Stimulated activated CD8-positive, alpha-beta memory T cell treated with anti-CD3 and anti-CD28 coated beads, Interleukin-15, amount 100 ng/mL, for 48 hours (primary cell): ENCODE measurements at regions not wholly inside any gene's neighbourhood (a gene's known extent, or its start where the extent isn't known, plus 50 kb on each side); places are given as distances from the start of the nearest gene placed in this dataset.
"Not testable (repeated sequence)": the region's sequence is repeated elsewhere in the genome, so short reads cannot be mapped to it uniquely, and the experiment has no call there.

Source experiments
- DNase-seq, 2 donors: peaks; one replicate each; pipeline ENCODE4 v3.0.0-alpha.2; 2020; ENCODE audit warnings: low read depth in 2 of 2

DNA sequence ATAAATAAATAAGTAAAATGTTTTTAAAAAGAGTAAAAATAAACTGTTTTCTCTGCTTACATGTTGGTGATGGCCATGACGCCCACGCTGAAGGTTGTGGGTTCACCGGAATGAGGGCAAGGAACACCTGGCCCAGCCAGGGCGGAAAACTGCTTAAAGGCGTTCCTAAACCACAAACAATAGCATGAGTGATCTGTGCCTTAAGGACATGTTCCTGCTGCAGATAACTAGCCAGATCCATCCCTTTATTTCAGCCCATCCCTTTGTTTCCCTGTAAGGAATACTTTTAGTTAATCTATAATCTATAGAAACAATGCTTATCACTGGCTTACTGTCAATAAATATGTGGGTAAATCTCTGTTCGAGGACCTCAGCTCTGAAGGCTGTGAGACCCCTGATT, 63.3 kb upstream of the CEP78 start:
- DNase-seq: not testable (repeated sequence)

DNA sequence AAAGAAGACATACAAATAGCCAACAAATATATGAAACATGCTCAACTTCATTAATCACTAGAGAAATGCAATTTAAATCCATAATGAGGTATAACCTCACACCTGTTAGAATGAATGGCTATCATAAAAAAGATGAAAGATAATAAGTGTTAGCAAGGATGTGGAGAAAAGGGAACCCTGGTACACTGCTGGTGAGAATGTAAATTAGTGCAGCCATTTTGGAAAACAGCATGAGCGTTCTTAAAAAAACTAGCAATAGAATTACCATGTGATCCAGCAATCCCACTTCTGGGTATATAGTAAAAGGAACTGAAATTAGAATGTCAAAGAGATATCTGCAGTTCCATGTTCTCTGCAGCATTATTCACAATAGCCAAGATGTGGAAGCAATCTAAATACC, 64.2 kb upstream of the CEP78 start:
- no peak for DNase-seq

GRCh38 chr9:78169125-78169524, 66.8 kb upstream of the CEP78 start:
- DNase-seq: no peak

DNA sequence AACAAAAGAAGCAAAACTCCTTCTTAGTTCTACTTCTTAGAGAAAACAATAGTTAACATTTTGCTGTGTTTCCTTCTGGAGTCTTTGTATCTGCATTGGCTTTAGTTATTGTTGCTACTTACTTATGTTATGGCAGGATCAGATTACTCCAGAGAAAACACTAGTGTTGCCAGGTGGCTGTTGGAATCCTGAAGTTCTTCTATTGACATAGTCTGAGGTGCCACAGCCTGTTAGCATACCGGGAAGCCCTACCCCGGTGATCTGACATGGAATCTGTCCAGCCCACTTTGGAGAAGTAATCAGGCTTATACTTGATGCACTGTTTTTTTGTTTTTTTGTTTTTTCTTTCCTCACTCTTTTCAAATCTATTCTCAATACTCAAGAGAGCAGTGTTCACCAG, 68.5 kb upstream of the CEP78 start:
- DNase-seq: no peak

GRCh38 chr9:78163834-78164233, 72.0 kb upstream of the CEP78 start:
- no peak for DNase-seq

DNA sequence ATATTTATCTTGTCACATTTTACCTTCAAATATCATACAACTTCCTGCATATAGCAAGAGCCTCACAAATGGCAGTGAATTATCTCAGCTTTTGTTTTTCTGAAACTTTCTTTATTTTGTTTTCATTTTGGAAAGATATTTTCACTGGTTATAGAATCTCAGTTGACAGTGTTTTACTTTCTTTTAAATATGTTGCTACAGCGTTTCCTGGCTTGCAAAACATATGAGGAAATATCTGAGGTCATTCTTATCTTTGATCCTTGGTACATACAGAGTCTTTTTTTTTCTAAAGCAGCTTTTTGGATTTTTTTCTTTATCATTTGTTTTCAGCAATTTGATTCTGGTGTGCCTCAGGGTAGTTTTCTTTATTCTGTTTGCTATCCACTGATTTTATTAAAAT, 77.6 kb upstream of the CEP78 start:
- no peak for DNase-seq

GRCh38 chr9:78150983-78151356, 84.9 kb upstream of the CEP78 start:
- no peak for DNase-seq

DNA sequence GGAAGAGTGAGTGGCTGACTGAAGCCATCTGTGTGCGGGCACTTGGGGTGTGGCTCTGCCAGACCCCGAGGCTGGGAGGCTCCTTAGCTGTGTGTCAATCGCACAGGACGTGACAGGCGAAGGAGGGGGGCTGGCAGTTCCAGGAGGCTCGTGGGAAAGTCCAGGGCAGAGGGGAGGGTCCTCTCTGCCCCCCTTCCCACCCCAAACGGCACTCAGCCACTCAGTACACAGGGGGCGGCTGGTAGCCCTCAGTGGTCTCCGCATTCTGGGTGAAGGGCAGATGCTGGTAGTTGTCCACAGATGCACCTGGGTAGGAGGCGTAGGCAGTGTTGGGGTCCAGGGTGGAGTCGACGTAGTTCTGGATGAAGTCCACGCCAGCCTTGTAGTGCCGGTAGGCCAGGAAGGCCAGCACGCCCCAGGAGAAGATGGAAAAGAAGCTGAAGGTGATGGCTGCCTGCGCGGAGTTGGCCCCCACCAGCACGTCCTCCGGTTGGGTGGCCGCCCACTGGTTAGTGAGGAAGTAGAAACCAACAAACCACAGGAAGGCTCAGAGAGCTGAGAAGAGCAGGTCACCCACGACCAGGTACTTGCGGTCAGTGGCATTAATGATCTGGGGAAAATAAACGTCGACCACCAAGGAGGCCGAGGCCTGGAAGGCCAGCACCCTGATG, 85.4 kb upstream of the CEP78 start:
- no peak for DNase-seq

DNA sequence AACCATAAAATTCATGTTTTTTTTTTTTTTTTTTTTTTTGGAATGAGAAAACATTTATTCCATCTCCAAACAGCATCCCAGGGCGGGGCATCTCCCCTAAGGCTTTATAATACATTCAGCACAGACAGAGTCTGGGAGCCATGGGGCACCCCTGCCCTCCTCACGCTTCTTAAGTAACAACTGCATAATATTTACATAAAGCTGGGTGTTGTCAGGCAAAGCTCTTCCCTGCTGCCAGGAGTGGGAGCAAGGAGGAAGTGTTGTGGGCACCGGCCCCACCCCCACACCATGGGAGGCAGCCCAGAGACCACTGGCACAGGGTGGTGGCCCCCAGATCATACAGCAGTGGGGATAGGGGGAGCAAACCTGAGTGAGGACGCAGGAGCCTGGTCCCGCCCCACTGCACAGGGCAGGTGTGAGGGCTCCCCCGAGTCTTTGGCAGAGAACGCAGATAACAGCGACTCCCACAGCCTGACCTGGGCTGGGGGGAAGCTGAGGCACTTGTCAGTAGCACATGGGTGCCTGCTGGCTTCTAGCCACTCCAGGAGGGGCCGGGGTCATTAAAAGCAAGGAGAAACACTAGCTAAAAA, 86.1 kb upstream of the CEP78 start:
- DNase-seq: no peak

DNA sequence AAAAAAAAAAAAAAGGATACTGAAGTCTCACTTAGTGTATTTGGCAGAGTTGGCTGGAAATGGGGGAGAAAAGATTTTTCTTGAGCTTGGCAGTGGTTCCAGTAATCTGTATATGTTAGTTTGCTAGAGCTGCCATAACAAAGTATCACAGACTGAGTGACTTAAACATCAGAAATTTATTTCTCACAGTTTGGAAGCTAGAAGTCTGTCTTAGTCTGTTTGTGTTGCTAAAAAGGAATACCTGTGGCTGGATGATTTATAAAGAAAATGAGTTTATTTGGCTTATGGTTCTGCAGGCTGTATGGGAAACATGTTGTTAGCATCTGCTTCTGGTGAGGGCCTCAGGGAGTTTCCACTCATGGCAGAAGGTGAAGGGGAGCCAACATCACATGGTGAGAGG, 89.6 kb upstream of the CEP78 start:
- no peak for DNase-seq

DNA sequence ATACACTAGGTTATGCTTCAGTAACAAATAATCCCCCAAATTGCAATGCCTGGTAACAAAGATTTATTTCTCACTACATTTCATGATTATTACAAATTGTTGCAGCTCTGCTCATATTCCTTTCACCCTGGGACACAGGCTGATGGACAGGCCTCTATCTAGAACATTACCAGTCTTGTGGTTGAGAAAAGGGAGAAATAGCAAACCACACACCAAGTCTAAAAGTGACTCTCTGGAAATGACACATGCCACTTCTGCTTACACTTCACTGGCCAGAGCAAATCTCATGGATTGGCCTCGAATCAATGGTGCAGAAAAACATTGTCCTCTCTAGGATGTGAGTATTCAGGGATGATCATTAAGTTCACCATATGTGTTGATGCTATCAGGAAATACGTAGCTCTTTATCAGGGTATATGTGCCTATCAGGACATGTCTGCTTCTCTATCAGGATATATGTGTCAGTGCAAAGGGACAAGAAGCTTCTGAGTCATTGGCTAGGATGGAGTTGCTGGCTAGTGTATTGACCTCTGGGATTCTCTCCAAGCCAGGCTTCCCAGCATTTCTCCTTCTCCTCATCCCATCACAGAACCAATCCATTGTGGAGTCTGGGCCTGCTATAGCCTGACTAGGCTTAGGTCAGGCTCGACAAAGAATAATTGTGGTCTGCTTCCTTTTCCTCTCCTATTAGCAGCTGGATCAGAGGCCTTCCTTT, 91.1 kb upstream of the CEP78 start:
- no peak for DNase-seq

DNA sequence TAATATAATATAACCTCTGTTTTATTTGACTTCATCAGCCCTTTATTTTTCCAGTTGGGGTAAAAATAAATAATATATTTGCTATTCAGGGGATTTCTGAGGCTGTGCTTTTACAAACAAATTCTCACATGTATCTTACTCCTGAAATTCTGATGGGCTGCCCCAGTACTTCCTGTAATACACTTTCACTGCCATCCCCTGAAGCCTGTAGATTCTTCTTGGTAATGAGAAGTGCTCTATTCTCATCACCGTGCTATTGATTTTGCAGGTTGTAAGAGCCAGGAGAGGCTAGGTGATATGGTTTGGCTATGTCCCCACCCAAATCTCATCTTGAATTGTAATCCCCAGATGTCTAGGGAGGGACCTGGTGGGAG, 91.9 kb upstream of the CEP78 start:
- no peak for DNase-seq

GRCh38 chr9:78143281-78144007, 92.4 kb upstream of the CEP78 start:
- DNase-seq: no peak

DNA sequence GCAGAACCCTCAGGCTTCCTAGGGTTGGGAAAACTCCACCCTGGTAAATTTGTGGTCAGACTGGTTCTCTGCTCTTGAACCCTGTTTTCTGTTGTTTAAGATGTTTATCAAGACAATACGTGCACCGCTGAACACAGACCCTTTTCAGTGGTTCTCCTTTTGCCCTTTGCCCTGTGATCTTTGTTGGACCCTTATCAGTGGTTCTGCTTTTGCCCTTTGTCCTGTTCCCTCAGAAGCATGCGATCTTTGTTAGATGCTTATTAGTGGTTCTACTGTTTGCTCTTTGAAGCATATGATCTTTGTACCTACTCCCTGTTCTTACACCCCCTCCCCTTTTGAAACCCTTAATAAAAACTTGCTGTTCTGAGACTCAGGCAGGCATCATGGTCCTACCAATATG, 93.6 kb upstream of the CEP78 start:
- not testable (repeated sequence) for DNase-seq

GRCh38 chr9:78133751-78134150, 102.1 kb upstream of the CEP78 start:
- DNase-seq: peak; percentile 12 to 24

- DNase-seq: no peak
Measured at GRCh38 chr9:78132701-78133058, 101.1 kb upstream of the GNAQ start.

DNA sequence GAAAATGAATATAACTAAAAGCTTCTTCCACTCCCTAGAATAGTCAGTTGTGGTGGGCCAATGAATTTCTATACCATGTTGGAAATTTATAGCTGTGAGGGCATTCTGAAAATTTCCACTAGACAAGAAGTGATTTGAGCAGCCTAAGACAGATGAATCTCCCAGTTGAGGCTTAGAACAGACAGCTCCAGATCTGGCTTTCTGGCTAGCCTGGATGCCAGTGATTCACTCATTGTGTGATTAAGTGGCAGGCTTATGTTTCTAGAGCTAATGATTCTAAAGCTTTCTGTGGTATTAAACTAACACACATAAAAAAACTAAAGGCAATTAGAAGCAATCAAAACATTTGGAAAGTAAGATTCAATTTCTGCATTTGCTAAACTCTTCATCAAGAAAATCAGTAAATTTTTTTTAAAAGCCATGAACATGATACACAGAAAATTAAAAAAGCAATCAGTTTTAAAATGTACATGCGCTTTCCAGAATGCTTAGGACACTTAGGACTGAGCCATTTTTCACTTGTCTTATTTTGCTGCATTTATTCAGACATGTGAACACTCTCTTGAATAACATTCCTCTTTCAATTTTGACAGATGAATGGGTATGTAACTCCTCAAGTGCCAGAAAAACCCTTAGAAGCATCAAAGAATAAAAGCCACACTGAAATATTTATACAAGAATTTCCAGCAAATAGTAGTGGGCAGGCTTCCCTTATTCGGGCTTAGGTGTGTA, 100.5 kb upstream of the GNAQ start:
- no peak for DNase-seq

GRCh38 chr9:78130853-78131252, 99.2 kb upstream of the GNAQ start:
- DNase-seq: no peak

- no peak for DNase-seq
Measured at GRCh38 chr9:78130004-78130403, 98.4 kb upstream of the GNAQ start.

DNA sequence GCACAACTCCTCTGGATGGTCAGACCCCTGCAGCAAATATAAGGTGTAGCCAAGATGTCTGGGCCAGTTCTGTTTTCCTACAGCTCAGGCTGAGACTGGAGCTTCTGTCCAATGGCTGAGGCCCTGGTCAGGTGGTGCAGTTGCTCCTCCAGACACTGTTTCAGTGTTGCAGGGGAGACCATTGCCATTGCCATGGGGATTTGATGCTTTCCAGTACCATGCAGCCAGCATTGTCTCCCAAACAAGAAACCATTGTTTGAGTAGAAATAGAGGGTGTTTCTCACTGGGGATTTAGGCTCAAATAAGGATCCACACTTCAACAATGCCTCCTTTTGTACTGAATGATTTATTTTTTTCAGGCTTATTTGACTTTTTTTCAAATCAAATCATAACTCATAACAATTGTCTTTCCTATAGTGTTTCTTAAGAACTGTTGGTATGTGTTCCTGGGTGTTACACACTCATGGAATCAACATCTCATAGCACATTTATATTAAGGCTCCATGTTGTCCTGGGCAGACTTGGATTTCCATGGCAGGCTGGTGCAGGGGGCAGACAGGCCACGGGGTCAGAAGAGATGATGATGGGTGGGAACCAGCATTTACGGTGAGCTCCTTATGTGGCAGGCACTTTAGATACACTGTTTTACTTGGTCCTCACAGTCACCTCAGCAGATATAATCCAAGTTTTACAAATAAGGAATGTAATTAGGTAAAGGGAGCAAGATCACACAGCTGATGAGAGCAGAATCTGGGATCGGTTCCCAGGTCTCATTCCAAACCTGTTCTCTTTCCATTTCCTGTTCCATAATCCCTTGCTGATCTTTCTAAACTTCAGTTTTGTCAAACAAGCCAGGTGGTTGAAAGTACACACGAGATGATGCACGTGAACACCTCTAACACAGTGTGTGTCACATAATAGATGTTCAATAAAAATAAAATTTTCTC, 95.9 kb upstream of the GNAQ start:
- DNase-seq: no peak

GRCh38 chr9:78123808-78124207, 92.2 kb upstream of the GNAQ start:
- DNase-seq: no peak
